ENCODE measurements at regions not wholly inside any gene's neighbourhood (a gene's known extent, or its start where the extent isn't known, plus 50 kb on each side); places are given as distances from the start of the nearest gene placed in this dataset.

- TF ChIP-seq CTCF (IDR thresholded peaks at IDR 0.05), result no peak
- no peak for TF ChIP-seq POLR2A (IDR thresholded peaks at IDR 0.05)
- no peak for TF ChIP-seq EP300 (IDR thresholded peaks at IDR 0.05)
These were observed 64.2 kb upstream of the NHSL2 start for GRCh38 chrX:71846429-71846828.

Data from ovary (tissue), 3 donors.